GM21390 (cell line): ENCODE measurements at regions not wholly inside any gene's neighbourhood (a gene's known extent, or its start where the extent isn't known, plus 50 kb on each side); places are given as distances from the start of the nearest gene placed in this dataset.

Source experiments
- ATAC-seq: cut with Tn5 transposase; IDR thresholded peaks from one replicate; pipeline ENCODE4 v1.9.1; 2021; ENCODE audit not compliant: unreplicated experiment

DNA sequence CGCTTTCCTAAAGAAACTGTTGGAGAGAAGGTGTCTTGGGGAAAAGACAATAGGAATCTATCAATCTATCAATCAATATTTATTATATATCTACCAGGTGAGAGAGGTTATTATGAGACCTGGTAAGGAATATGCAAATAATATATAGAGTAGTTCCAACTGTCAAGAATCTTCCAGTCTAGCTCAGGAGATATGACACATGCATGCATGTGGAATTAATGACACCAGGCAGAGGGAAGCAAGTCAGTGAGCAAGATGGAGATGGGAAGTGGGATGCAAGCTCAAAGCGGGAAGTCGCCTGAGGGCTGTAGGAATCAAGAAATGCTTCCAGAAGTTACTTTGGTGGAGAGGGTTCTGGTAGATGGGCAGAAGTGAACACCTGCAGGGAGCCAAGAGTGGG is 187.4 kb upstream of the NRP1 start:
- no peak for ATAC-seq

DNA sequence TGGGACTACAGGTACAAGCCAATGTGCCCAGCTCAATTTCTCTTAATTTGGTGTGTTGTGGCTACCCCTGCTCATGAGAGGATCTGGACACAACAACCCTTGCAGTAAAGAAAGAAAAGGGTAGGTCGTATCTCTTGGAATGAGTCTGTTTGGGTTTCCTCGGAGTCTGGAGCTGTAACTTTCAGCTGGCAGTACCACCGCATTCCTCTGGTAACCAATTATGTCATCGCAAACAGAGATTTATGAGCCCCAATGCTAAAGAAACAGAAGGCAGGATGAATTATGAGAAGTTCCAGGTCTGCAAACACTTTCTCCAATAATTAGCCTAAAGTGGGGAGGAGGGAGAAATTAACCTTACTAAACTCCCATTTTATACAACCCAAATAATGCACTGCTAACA is 186.6 kb upstream of the NRP1 start:
- ATAC-seq: no peak

DNA sequence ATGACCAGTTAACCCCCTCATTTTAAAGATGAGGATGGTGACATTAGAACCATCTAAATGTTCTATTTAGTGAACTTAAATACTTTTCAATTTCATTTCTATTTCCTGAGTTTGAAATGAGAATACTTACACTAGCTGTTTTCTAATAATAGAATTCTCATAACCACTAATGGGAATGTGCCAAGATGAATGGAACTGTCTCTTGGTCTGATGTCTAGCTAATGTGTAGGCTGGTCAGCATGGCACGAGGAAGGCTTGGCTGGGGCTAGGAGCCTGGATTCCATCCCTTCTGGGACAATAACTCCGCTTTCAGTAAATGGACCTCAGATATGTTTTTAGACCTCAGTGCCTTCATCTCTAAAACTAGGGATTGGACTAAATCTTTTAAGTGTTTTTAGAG is 185.8 kb upstream of the NRP1 start:
- ATAC-seq: no peak

DNA sequence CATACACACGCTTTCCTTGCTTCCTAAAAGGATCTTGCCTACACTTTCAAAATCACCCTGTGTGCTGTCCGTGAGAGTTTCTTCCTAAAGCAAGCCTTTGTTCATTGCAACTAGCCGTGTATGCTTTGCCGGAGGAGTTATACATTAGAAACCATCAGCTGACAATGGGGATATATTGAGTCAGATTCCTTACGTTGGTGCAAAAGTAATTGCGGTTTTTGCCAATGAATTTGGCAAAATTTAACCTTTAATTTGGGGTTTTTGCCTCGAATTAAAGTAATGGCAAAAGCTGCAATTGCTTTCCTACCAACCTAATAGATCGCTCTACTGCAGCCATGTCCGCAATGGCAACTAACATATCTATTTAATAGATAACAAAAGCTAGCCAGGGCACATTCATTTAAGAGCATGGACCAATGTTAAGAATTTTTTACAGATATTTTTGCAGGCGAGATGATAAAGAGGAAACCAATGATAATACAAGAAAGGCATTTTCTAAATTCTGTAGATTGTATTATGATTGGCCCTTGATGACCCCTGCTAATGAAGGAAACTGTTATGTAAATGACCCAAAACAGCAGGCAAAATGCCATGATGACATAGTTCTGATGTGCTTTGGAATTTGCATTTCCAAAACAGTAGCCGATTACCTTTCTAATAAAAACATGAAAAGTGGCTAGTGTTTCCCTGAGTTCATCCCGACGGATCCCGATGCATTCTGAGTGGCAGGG is 184.8 kb upstream of the NRP1 start:
- ATAC-seq: no peak

DNA sequence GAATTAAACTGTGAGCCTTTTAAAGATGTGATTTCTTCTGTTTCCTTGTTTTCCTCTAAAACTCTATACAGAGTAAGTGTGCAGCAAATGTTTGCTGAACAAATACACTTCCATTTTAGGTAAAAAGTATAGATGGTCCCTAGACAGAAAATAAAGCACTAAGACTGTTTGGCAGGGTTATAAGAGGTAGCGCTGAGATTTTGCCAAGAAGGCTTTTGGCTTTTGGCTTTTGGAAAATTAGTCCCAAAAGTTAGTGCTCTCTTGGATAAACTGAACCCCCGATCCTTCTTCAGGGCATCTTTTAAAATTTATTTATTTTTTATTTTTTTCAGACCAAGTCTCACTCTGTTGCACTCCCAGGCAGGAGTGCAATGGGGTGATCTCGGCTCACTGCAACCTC is 175.7 kb upstream of the NRP1 start:
- ATAC-seq: no peak

DNA sequence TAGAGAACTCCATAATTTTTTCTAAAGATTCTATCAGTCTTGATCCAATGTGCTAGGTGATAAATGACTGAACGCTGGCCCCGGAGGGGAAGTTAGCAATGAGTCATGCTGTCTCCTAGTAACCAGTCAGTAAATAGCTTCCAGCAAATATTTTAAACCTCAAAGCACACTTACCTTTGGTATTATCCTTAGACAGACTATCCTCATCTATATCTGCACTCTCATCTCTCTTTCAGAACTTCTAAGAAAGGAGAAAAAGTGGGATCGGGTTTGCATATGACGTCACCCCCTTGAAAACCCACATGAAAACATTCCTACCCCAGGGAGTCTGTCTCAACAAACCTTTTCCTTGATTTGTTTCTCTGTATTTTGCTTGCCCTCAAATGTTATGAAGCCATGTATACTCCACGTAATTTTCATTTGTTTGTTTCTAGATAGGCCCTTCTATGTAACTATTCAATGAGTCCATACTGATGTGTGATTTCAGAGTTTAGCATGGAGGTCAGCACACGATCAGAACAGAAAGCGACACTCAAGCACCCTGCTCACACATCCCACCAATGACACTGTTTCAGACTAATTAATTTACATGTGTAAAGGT is 174.9 kb upstream of the NRP1 start:
- ATAC-seq: peak; percentile 74

DNA sequence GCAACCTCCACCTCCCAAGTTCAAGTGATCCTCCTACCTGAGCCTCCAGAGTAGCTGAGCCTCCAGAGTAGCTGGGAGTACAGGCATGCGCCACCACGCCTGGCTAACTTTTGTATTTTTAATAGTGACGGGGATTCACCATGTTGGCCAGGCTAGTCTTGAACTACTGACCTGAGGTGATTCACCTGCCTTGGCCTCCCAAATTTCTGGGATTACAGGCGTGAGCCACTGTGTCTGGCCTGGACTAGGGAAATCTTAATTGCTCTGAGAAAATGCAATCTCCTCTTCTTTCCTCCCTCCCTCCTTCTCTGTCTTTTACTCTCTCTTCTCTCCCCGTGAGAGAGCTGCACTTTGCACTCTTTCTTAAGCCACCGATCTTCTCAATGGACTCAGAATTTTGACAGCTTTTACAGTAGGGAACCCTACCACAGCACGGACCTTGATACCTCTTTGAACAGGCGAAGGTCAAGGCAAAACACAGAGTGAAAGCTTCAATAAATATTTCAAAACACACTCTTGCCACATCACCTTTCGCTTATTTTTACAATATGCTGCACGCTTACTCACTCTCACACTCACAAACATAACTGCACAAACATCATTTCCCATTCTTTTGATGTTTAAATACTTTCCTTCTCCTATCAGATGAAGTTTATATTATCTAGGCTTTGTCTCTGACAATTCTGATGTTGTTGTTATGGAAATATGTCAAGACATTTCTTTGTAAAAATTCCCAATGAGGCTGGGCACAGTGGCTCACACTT is 173.4 kb upstream of the NRP1 start:
- no peak for ATAC-seq

DNA sequence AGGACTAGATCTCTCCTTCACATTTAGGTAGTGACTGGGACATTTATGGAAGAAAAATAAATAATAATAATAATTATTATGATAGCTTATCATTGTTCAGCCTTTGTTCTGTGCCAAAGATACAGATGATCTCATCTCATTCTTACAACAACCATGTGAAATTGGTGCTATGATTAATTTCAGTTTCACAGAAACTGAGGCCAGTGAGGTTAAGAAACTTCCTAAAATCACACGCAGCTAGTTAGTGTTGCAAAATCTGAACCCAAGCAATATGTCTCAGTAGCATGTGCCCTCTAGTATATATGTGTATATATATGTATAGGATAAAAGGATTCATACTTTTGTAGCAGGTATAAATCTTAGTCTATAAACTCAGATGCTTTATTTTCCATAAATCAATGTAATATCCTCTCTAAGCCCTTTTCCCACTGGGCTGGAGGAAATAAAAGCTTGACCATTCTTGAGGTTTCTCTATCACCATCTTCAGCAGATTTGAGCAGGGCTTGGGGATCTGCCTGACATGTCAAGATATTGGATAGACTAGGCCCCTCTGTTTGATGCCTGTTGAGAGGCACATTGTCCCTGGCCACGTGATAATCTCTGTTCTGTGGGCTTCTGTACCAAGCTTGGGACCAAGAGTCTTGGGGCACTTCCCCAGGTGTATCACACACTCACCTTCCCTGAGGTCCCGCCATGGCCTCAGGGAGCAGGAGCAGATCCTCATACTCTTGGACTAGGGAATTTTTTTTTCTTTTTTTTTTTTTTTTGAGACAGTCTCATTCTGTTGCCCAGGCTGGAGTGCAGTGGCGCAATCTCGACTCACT is 172.6 kb upstream of the NRP1 start:
- peak; percentile 83 for ATAC-seq

DNA sequence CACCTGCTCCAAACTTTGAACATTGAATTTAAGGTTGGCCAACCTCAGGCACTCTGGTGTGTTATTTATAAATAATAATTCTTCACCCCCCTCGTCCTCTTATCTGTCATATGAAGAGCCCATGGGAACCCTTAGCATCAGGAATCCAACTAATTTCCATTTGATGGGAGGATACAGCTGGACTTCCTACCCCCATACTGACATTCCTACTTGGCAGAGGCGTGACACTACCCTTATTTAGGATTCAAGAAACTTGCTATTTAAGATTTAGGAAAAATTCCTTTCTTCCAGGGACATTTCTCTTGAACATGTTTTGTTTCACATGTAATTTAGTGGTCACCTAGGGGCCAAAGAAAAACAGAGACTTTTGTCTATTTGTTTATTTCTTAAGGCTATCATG is 171.9 kb upstream of the NRP1 start:
- ATAC-seq: no peak

DNA sequence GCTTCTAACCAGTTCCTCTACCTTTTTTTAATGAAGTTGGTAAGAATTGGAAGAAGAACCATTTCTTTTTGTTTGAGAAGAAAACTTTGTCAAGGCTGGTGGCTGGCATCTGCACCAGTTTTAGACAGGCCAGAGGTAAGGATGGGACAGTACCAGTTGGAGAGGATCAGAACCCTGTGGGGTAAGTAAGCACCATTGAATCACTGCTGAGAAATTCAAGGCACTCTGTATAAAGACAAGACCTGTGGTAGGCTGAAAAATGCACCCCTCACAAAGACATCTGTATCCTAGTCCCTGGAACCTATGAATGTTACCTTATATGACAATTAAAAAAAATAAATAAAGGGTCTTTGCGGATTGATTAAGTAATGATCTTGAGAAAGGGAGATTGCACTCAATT is 166.7 kb upstream of the NRP1 start:
- no peak for ATAC-seq

DNA sequence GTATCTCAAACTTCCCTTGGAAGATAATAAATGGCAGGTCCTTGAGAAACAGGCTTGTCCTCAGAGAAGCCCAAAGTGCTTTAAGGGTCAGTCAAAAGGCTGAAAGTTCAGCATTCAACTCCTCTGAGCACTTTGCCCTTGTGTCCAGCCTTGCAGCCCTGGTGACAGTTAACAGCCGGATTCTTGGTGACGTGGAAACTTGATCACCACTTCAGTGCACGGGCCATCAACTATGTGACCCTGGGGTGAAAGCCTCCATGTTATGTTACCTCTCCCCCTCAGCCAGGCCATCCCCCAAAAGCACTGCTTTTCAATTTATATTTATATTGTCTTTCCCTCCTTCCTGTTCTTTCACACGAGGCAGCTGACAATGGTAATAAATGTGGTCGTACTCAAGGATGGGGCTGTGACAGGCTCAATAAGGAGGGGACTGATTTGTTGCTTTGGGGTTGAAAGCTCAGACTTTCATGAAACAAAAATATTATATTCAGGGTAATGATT is 164.0 kb upstream of the NRP1 start:
- no peak for ATAC-seq

DNA sequence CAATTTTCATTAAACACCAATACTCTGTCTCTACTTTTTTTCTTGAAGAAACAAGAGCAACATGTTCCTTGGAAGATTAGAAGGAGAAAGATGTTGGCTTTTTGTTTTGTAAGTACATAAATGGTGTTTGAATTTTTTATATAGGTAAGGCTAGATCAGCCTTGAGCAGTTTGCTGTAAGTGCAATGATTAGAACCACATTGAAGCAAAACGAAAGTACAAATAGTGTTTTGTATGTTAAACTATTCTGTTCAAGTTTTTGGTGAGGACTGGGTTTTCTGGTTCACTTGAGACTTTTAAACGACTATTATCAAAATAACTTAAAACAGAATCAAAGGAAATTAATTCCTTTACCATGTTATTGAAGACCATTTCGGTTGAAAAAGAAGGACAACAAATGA is 162.9 kb upstream of the NRP1 start:
- ATAC-seq: no peak

DNA sequence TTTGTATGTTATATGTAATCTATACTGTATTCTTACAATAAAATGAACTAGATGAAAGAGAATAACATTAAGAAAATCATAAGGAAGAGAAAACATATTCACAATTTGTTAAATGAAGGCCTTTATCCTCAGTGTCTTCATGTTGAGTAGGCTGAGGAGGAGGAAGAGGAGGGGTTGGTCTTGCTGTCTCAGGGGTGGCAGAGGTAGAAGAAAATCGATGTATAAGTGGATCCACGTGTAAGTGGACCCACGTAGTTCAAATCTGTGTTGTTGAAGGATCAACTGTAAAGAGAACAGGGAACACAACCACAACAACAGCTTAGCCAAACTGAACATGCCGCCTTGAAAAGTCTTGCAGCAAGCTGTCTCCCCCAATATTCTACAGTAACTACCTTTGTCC is 161.6 kb upstream of the NRP1 start:
- no peak for ATAC-seq

DNA sequence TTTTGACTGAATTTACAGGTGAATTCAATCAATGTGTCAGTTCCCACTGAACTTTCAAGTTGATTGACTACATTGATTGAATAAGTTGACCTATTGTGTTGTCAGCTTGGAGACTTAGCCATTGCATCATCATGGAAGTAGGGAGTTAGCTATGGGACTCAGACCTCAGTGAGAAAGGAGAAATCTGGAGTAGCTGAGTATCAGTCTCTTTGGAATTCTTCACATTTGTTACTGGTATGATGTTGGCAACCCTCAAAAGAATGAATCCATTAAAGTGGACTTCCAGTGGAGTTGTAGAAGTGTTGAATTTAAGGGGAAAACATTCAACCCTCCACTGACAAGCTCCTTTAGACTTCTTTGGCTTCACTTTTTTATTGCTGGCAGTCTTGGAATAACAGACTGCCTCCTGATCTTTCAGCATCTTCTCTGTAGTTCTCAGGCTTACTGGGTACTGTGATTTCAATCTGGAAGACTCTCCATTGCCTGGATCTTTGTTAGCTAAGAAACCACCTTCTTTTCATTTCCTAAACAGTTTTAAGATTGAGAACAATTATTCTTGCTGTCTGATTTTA is 160.3 kb upstream of the NRP1 start:
- ATAC-seq: no peak

DNA sequence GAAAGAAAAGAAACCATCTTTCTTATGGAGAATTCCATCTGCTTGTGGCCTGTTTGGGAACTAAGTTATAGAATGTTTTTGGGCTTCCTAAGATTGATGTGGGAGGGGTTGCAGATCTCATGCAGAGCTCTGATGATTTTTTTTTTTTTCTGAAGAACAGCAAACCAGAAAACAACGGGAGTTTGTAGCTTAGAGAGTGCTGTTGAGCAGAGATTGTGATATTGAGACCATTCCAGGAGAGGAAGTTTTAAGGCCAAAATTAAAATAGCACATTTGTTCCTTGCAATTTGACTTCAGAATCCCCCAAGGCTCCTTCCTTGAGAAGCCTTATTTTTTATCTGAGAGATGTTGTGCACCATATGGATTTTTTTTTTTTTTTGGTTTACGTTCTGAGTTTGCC is 159.5 kb upstream of the NRP1 start:
- no peak for ATAC-seq

DNA sequence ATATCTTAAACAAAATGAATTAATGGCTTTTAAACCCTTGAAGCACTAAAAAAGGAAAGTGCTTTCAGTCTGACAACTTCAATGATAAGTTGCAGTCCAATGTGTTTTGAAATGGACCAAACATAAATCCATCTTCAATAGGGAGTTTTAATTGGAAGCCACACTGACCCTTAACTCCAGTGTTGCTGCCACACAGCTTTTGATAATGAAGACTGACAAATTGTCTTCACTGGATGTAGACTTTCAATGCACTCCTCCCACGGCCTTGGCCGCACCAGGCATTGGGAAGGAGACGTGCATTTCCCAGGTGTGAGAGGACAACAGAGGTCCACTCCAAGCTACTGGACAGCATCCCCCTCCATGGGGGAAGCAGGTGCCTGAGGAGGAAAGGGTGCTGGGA is 159.0 kb upstream of the NRP1 start:
- ATAC-seq: no peak

DNA sequence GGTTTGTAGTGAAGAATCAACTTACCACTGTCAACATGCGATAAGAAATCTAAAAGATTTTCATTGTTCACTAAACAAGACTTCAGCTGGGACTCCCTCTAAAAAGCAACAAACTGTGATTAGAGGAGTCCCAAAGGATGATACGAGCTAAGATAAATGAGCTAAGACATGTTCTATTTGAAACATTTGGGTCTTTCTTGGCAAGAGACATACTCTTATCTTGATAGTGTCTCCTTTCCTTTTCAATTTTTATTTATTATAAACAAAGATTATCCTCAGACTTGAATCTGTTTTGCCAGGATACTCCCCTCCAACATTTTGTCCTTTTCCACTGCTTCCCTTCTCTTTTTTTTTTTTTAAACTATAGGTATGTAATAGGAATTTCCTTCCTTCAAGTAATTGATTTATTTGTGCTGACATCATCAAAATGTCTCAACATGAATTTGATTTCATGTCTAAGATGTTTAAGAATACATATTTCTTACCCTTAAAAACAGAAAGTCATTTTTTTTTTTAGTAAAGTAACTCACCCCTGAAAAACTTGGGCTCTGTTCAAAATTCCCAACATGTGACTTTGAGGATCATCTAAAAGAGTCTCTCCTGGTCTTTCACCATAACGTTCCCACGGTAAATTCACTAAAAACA is 158.4 kb upstream of the NRP1 start:
- ATAC-seq: no peak

DNA sequence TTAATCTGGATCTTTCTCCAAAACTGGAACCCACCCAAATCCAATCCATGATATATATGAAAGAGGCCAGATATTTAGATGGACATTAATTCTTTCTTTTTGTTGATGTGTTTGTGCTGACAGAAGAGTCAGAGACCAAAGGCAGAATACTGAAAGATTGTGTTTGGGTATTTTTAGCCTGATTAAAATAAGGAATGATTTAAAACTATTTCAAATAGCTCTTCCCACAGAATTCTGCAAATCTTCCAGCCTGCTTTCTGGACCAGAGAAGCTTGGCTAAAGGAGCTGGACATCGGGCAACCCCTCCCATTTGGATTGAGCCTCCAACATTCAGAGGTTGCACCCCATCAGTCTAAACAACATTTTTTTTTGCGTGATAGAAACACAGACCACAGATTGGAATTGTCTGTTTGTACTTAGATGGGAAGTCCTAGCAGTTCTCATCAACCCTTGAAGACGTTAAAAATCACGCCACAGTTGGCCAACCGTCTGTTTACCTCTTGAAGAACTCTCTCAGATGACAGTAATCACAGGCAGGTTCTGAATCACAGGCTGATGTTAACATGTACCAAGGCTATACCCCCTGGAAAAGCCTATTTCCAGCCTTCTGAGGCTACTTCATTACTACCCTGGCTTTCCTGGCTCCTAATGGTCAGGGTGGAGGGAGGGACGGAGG is 155.2 kb upstream of the NRP1 start:
- ATAC-seq: no peak

DNA sequence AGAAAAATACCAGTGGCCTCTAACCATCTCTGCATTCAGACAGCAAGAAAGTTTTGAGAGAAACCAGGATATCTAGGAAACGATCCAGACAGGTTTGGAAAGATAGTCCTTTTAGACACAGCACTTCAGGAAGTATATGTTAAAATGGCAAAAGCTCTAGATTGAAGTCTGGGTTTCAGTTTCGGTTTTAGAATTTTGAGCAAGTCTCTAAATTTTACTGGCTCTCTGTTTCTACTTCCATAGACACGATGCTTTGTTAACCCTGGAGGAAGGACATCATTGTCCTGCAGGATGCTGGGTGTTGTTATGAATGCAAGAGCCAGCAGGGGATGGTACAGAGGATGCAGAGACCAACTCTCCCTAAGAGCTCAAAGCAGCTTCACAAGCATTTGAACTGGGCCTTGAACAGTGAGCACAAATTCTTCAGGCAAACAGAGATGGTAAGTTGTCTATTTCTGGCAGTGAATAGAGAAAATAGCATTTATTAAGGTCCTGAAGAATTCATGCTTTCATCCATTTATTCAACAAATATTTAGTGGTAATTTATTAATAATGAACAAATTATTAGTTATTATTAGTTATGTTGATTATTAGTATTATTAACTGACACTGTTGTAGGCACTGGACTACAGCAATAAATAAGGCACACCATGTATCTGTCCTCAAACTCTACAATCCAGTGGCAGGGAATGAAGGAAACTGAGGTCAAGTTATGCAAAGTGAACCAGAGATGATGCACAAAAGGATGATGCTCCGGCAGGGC is 152.7 kb upstream of the NRP1 start:
- no peak for ATAC-seq
